Osteoblast (primary cell): ENCODE measurements at regions not wholly inside any gene's neighbourhood (a gene's known extent, or its start where the extent isn't known, plus 50 kb on each side); places are given as distances from the start of the nearest gene placed in this dataset.

Experiments used
- DNase-seq: peaks from one replicate; pipeline ENCODE4 v3.0.0; 2011; ENCODE audit warnings: low spot score, mixed read lengths; ENCODE audit not compliant: insufficient read length; ENCODE audit errors: missing footprints
- H2AFZ ChIP-seq: 2 replicates; pipeline ENCODE4 v1.6.0; 2011; ENCODE audit warnings: mild to moderate bottlenecking, low read length
- H3K27ac ChIP-seq: 2 replicates; pipeline ENCODE4 v1.5.1; 2011; ENCODE audit warnings: mild to moderate bottlenecking, low read depth, low read length, moderate library complexity
- H3K27me3 ChIP-seq: 2 replicates; pipeline ENCODE4 v1.6.0; 2012; ENCODE audit warnings: mild to moderate bottlenecking, control low read depth, inconsistent platforms, low read length, moderate library complexity; ENCODE audit not compliant: insufficient read depth
- H3K36me3 ChIP-seq: 2 replicates; pipeline ENCODE4 v1.5.1; 2011; ENCODE audit warnings: mild to moderate bottlenecking, low read length, control low read depth, moderate library complexity; ENCODE audit not compliant: insufficient read depth
- H3K4me1 ChIP-seq: 2 replicates; pipeline ENCODE4 v1.5.1; 2011; ENCODE audit warnings: mild to moderate bottlenecking, low read length, control low read depth, moderate library complexity; ENCODE audit not compliant: insufficient read depth
- H3K4me2 ChIP-seq: 2 replicates; pipeline ENCODE4 v1.6.0; 2011; ENCODE audit warnings: mild to moderate bottlenecking, low read length; ENCODE audit not compliant: insufficient read depth
- H3K4me3 ChIP-seq: fragments of 200-600 bp; sonication (generic); 3 replicates; pipeline ENCODE4 v1.5.1; 2012; ENCODE audit warnings: mild to moderate bottlenecking, low read length, inconsistent platforms; ENCODE audit not compliant: insufficient read depth
- H3K79me2 ChIP-seq: 2 replicates; pipeline ENCODE4 v1.6.0; 2012; ENCODE audit warnings: mild to moderate bottlenecking, low read length, control low read depth, inconsistent platforms; ENCODE audit not compliant: insufficient read depth
- H3K9me3 ChIP-seq: 2 replicates; pipeline ENCODE4 v1.5.1; 2011; ENCODE audit warnings: low read depth, low read length, control low read depth
- H4K20me1 ChIP-seq: 2 replicates; pipeline ENCODE4 v1.6.0; 2012; ENCODE audit warnings: mild to moderate bottlenecking, low read length, control low read depth; ENCODE audit not compliant: insufficient read depth
- TF ChIP-seq, protein P1 (sequence below): IDR thresholded peaks from 2 replicates; pipeline ENCODE4 v1.5.1; 2011; ENCODE audit warnings: mild to moderate bottlenecking, low read depth, low read length, moderate library complexity; ENCODE audit errors: extremely low read depth

DNA sequence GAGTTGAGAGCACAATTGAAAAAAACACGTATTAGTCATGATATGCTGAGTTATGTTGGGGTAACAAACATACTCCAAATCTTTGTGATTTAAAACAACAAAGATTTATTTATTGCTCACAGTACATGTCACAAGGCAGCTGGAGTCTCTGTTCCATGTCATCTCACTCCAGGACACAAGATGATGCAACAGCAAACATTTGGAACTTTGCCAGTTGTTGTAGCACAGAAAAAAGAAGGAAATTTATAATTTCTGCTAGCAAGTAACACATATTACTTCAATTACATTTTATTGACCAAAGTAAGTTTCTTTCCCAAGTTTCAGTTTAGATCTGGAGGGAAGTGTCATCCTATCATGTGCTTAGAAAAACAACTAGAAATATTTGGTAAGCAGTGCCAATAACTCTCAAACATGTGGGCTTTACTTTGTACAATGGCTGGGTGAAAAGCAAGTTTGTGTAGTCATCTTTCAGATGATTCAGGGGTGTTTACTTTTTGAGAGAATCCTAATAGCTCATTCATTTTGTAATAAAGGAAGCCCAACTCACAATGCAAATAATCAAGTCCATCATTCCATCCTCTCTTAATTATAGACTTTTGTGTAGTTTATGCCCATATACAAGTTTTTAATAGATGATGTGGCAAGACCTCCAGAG lies 452.3 kb downstream of the ZIC3 start:
- no peak for DNase-seq
- no peak overlapping the region for H3K4me3 ChIP-seq

DNA sequence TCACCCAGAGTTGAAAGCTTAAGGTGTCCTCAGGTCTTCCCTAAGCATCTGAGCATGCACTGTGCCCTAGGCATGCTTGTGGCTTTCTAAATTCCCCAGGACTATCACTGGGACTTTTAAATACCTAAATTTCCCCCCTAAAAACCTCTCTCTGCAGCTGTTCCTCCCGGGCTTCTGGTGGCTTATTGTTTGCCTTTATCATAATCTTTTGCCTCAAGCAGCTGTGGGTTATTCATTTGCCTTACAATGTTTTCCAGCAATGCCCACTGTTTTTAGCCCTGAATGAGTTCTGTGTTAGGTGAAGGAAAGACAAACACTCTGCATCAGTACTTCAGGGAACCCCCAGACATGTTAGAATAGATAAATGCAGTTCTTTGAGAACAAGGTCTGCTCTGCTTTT lies 455.0 kb downstream of the ZIC3 start:
- Histone ChIP-seq H3K4me2 (no peak overlapping the region), H3K27me3 (no peaks in the 10 kb centered on the region), H4K20me1 (no peaks in the 10 kb centered on the region), H3K79me2 (no peaks in the 10 kb centered on the region), H3K4me3 (no peak overlapping the region), H3K4me1 (no peaks in the 10 kb centered on the region), H3K27ac (no peak overlapping the region), H2AFZ (no peak overlapping the region), H3K36me3 (no peaks in the 10 kb centered on the region), H3K9me3 (no peaks in the 10 kb centered on the region)
- DNase-seq: peak; percentile 60
- TF ChIP-seq, protein P1, sequence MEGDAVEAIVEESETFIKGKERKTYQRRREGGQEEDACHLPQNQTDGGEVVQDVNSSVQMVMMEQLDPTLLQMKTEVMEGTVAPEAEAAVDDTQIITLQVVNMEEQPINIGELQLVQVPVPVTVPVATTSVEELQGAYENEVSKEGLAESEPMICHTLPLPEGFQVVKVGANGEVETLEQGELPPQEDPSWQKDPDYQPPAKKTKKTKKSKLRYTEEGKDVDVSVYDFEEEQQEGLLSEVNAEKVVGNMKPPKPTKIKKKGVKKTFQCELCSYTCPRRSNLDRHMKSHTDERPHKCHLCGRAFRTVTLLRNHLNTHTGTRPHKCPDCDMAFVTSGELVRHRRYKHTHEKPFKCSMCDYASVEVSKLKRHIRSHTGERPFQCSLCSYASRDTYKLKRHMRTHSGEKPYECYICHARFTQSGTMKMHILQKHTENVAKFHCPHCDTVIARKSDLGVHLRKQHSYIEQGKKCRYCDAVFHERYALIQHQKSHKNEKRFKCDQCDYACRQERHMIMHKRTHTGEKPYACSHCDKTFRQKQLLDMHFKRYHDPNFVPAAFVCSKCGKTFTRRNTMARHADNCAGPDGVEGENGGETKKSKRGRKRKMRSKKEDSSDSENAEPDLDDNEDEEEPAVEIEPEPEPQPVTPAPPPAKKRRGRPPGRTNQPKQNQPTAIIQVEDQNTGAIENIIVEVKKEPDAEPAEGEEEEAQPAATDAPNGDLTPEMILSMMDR: no peak

More for the DNA sequence above, 452.3 kb downstream of the ZIC3 start:
- H2AFZ ChIP-seq: no peak overlapping the region
- no peaks in the 10 kb centered on the region for H3K9me3 ChIP-seq
- H3K79me2 ChIP-seq: no peaks in the 10 kb centered on the region
- H3K36me3 ChIP-seq: no peaks in the 10 kb centered on the region
- H4K20me1 ChIP-seq: no peaks in the 10 kb centered on the region
- no peak overlapping the region for H3K27ac ChIP-seq
- H3K27me3 ChIP-seq: no peaks in the 10 kb centered on the region
- TF ChIP-seq, protein P1: no peak
- H3K4me1 ChIP-seq: no peaks in the 10 kb centered on the region
- no peak overlapping the region for H3K4me2 ChIP-seq

DNA sequence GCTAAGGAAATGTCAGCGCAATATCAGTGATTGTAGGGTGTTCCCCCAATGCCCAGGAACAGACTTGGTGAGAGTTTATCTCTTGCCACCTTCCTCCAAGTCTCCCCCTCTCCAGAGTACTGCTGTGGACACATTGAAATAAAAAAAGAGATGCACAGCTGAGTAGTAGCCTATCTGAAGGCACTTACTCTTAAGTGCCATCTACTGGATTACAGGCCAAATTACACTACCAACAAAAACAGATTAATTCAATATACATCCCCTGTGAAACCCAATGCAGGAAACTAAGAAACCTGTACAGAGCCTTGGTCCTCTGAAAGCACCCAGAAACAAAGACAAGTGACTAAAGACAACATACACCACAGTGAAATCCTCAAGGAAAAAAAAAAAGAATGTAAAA lies 460.3 kb downstream of the ZIC3 start:
- H3K27me3 ChIP-seq: no peaks in the 10 kb centered on the region
- H4K20me1 ChIP-seq: no peaks in the 10 kb centered on the region
- H2AFZ ChIP-seq: no peak overlapping the region
- TF ChIP-seq, protein P1: peak; percentile 37
- no peak overlapping the region for H3K4me3 ChIP-seq
- no peaks in the 10 kb centered on the region for H3K9me3 ChIP-seq
- H3K4me2 ChIP-seq: no peak overlapping the region
- H3K4me1 ChIP-seq: no peaks in the 10 kb centered on the region
- H3K79me2 ChIP-seq: no peaks in the 10 kb centered on the region
- H3K27ac ChIP-seq: no peak overlapping the region
- H3K36me3 ChIP-seq: no peaks in the 10 kb centered on the region
- DNase-seq: no peak

DNA sequence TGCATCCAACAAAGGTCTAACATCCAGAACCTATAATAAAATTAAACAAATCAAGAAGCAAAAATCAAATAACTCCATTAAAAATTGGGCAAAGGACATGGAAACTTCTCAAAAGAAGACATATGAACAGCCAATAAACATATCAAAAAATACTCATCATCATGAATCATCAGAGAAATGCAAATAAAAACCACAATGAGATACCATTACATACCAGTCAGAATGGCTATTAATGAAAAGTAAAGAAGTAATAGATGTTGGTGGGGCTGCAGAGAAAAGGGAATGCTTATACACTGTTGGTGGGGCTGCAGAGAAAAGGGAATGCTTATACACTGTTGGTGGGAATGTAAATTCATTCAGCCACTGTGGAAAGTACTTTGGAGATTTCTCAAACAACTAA lies 465.8 kb downstream of the ZIC3 start:
- no peak for DNase-seq
- H3K4me3 ChIP-seq: no peak overlapping the region
- H3K27ac ChIP-seq: no peak overlapping the region
- H3K4me2 ChIP-seq: no peak overlapping the region
- H3K79me2 ChIP-seq: no peaks in the 10 kb centered on the region
- H3K27me3 ChIP-seq: no peaks in the 10 kb centered on the region
- H3K9me3 ChIP-seq: no peaks in the 10 kb centered on the region
- no peak overlapping the region for H2AFZ ChIP-seq
- H3K36me3 ChIP-seq: no peaks in the 10 kb centered on the region
- no peaks in the 10 kb centered on the region for H4K20me1 ChIP-seq
- TF ChIP-seq, protein P1: no peak
- no peaks in the 10 kb centered on the region for H3K4me1 ChIP-seq
